ENCODE measurements at regions not wholly inside any gene's neighbourhood (a gene's known extent, or its start where the extent isn't known, plus 50 kb on each side); places are given as distances from the start of the nearest gene placed in this dataset.

- TF ChIP-seq POLR2AphosphoS5 (IDR thresholded peaks at IDR 0.05; ENCODE audit: low read depth, low read length): no peak
- TF ChIP-seq POLR2A (IDR thresholded peaks at IDR 0.05; ENCODE audit: low read depth, low read length): no peak
- TF ChIP-seq TAF1 (IDR thresholded peaks at IDR 0.05; ENCODE audit: low read depth, low read length): no peak
Observed at GRCh38 chr19:34589730-34590129, 87.2 kb downstream of the SCGB2B2 start.

Measured in GM12891 (cell line).